ENCODE measurements at regions not wholly inside any gene's neighbourhood (a gene's known extent, or its start where the extent isn't known, plus 50 kb on each side); places are given as distances from the start of the nearest gene placed in this dataset.

DNA sequence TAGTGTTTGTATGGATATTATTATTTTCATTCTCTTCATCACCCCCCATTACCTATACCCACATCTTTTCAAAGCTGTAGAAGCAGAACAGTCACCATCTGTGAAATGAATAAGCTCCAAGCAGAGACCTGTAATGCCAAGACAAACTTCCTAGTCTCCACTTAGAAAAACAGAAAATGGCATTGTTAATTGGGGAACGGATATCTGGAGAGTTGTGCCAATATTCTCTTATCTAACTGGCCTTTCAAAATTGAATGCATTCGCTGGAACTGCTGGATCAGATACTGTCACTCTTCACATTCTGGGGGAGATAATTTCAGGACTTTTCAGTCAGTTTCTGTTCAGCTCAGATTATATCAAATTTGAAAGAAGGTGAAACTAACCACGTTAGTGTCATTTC lies 464.4 kb upstream of the GOT2 start:
- Mint-ChIP-seq H3K36me3 (ENCODE audit: low read depth) (no peaks in the 10 kb centered on the region), H3K4me1 (no peaks in the 10 kb centered on the region), H3K27ac (no peak overlapping the region), H3K27me3 (no peaks in the 10 kb centered on the region), H3K4me3 (no peak overlapping the region)
- DNase-seq (no peak), ATAC-seq (no peak)
- no peaks in the 10 kb centered on the region for H3K9me3 ChIP-seq (ENCODE audit: control insufficient read depth, low read length, poor library complexity, severe bottlenecking)

DNA sequence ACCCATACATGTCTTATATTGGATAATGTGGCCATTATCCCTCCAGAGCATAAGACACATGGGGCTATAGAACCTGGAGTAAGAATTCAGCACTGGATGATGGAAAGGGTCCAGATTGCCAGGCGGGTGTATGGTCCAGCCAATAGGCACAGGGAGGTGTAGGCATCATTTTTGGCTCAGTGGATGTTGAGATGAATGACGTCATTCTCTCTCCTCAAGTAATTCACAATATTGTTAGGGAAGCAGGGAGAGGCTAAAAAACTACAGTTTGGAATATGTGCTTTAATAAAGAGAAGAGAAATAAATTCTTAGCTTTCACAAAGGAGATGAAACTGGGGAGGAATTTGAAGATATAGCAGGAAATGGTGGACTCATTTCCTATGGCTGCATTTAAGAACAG lies 461.1 kb upstream of the GOT2 start:
- Mint-ChIP-seq H3K4me3 (no peak overlapping the region), H3K27me3 (no peaks in the 10 kb centered on the region), H3K4me1 (no peaks in the 10 kb centered on the region), H3K27ac (no peak overlapping the region), H3K36me3 (ENCODE audit: low read depth) (no peaks in the 10 kb centered on the region)
- ATAC-seq (no peak), DNase-seq (no peak)
- no peaks in the 10 kb centered on the region for H3K9me3 ChIP-seq (ENCODE audit: control insufficient read depth, low read length, poor library complexity, severe bottlenecking)

DNA sequence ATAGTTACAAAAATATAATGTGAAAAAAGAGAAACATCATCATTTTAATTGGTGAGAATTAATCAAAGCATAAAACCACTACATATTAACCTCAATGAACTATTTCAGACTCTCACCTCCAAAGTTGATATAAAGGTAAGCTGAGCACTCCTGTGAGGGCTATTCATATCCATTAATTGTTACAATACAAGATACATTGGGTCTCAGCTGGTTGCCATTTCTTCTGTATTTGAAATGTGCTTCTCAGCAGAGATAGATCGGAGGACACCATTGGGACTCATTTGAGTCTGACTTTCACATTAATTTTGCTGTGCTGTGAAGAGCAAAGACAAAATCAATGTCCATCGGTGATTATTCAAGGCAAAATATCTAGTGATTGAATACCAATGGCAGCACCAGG lies 459.5 kb upstream of the GOT2 start:
- ATAC-seq (no peak), DNase-seq (no peak)
- no peaks in the 10 kb centered on the region for H3K4me1 Mint-ChIP-seq
- no peaks in the 10 kb centered on the region for H3K9me3 ChIP-seq (ENCODE audit: control insufficient read depth, low read length, poor library complexity, severe bottlenecking)
- no peak overlapping the region for H3K27ac Mint-ChIP-seq
- H3K4me3 Mint-ChIP-seq = no peak overlapping the region
- no peaks in the 10 kb centered on the region for H3K27me3 Mint-ChIP-seq
- no peaks in the 10 kb centered on the region for H3K36me3 Mint-ChIP-seq (ENCODE audit: low read depth)

DNA sequence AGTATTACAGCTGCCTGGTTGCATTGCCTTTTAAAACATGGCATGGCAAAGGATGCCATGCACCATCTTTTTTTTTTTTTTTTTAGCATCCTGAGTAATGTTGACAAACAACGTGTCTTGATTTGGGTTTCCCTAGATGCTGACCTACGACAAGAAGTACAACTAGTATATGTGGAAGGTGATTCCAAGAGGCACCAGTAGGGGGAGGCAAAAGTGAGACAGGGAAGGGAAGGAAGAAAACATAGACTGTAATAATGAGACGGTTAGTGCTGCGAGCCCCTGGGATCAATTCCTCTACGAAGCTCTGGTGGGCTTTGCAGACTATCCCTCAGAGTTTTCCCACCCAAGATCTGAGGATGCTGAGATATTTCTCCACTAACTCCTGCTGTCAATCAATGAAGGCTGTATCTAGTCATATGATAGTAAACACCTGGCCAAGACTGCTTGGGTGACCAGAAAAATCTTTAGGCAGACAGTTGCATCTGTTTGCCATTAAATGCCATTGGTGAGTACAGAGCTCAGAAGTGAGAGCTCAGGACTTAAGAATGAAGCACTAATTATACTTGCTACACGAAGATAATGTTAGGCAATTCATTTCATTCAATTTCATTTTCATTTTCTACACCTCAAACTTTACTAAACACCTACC lies 458.6 kb upstream of the GOT2 start:
- ATAC-seq = no peak
- Mint-ChIP-seq H3K4me3 (no peak overlapping the region), H3K27me3 (no peaks in the 10 kb centered on the region), H3K36me3 (ENCODE audit: low read depth) (no peaks in the 10 kb centered on the region), H3K4me1 (no peaks in the 10 kb centered on the region), H3K27ac (no peak overlapping the region)
- DNase-seq = no peak
- H3K9me3 ChIP-seq (ENCODE audit: control insufficient read depth, low read length, poor library complexity, severe bottlenecking) = no peaks in the 10 kb centered on the region

DNA sequence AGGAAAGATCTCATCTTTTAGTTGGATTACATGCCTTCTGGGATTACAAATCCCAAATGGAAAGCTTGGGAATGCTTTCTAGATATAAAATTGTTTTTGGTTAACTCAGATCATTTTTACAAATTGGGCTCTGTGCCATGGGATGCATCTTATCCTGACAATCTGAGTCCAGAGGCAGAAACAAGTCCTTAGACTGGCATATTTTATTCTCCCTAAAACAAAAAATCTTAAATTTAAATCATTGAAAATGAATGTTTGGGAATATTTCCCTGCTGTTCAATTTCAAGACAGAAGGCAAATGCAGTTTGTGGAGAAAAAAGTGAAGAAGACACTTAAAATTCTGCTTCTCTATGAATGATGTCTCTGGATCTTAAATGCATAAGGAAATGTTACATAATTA lies 456.6 kb upstream of the GOT2 start:
- H3K9me3 ChIP-seq (ENCODE audit: control insufficient read depth, low read length, poor library complexity, severe bottlenecking) = no peaks in the 10 kb centered on the region
- DNase-seq = no peak
- Mint-ChIP-seq H3K4me1 (no peaks in the 10 kb centered on the region), H3K27ac (no peak overlapping the region), H3K36me3 (ENCODE audit: low read depth) (no peaks in the 10 kb centered on the region), H3K27me3 (no peaks in the 10 kb centered on the region), H3K4me3 (no peak overlapping the region)
- ATAC-seq = no peak

DNA sequence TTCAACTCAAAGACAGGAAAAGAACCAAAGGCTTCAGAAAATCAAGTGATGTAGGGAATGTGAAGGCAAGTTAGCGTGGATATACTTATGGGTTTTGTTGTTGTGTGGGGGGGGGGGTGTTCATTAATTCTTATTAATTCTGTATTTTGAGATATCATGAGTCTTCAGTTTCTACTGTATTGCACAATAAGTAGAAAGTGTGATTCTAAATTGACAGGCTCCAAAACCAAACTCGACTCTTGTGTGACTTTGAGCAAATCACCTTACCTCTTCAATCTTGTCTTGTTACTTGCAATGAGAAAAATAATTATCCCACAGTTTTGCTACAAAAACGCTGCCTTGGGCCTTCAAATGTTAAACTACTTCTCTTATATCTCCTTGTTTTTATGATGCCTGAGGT lies 453.9 kb upstream of the GOT2 start:
- Mint-ChIP-seq H3K36me3 (ENCODE audit: low read depth) (no peaks in the 10 kb centered on the region), H3K4me3 (no peak overlapping the region), H3K27ac (no peak overlapping the region), H3K27me3 (no peaks in the 10 kb centered on the region), H3K4me1 (no peaks in the 10 kb centered on the region)
- no peaks in the 10 kb centered on the region for H3K9me3 ChIP-seq (ENCODE audit: control insufficient read depth, low read length, poor library complexity, severe bottlenecking)
- no peak for DNase-seq
- ATAC-seq = no peak

DNA sequence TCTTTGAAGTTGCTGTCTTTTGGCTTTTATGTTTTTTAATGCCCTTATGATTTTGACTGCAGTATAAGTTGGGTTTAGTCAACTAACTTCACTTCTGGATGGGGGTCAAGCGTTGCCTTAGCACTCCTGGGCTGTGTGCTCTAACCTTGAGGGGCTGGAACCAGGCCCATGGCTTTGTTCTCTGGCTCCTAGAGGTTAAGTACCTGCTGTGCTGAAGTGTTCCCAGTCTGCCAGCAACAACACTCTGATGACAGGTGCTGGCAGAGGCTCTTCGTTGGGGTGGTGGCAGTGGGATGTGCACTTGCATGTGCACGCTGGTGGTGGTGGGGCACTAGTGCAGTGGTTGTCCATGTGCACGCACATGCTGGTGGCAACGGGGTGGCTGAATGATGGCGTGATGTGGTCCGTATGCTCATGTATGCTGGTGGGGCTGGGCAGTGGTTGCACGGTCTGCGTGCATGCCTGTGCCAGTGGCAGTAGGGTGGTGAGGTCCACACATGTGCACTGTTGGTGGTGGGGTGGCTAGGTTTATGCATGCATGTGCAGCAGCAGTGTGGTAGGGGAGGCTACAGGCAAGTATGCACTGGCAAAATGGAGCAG lies 447.8 kb upstream of the GOT2 start:
- H3K27ac Mint-ChIP-seq = no peak overlapping the region
- H3K36me3 Mint-ChIP-seq (ENCODE audit: low read depth) = no peaks in the 10 kb centered on the region
- no peaks in the 10 kb centered on the region for H3K9me3 ChIP-seq (ENCODE audit: control insufficient read depth, low read length, poor library complexity, severe bottlenecking)
- no peaks in the 10 kb centered on the region for H3K27me3 Mint-ChIP-seq
- DNase-seq (no peak), ATAC-seq (no peak)
- H3K4me1 Mint-ChIP-seq = no peaks in the 10 kb centered on the region
- no peak overlapping the region for H3K4me3 Mint-ChIP-seq

DNA sequence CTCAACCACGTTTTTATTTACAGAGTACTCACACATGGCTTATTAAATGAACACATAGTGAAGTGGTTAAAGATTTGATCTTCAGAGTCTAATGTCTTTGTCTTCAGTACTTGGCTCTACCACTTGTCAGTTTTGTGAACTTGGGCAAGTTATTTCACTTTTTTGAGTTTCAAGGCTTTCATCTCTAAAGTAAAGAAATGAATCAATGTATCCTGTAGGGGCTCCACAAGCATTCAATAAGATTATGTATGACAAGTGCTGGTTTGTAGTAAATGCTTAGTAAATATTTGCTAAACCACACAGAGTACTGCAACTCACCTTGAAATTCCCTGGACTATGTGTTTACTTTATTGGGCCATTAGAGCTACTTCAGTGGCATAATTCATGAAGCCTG lies 446.0 kb upstream of the GOT2 start:
- ATAC-seq = no peak
- H3K4me3 Mint-ChIP-seq = no peak overlapping the region
- DNase-seq = no peak

DNA sequence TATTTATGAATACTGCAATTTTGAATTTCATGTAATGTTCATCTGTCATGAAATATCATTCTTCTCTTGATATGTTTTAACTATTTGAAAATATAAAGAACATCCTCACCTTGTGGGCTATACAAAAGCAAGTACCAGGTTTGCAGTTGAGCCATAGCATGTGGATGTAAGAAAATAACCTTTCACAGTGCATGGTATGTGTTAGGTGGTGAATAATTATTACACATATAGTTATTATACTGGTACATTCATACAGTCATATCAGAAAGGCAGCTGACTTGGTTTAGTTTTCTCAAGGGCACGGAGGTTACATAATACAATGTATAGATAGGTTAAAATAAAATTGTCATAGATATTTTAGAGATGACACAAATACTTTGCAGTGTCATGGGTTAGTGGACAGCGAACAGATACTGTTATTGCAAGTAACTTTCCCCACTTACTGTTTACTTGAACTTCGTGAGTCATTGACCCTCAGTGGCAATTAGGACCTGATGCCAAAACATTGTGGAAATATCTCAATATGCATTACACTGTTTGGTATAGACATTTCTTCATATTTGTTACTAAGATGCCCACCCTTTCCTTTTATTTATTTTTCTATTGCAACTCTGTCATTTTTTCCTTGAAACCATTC lies 445.4 kb upstream of the GOT2 start:
- no peaks in the 10 kb centered on the region for H3K9me3 ChIP-seq (ENCODE audit: control insufficient read depth, low read length, poor library complexity, severe bottlenecking)
- DNase-seq = no peak
- no peak for ATAC-seq
- Mint-ChIP-seq H3K4me3 (no peak overlapping the region), H3K4me1 (no peaks in the 10 kb centered on the region), H3K27ac (no peak overlapping the region), H3K27me3 (no peaks in the 10 kb centered on the region), H3K36me3 (ENCODE audit: low read depth) (no peaks in the 10 kb centered on the region)

More for the DNA sequence above, 446.0 kb upstream of the GOT2 start:
- H3K9me3 ChIP-seq (ENCODE audit: control insufficient read depth, low read length, poor library complexity, severe bottlenecking) = no peaks in the 10 kb centered on the region
- H3K27ac Mint-ChIP-seq = no peak overlapping the region
- no peaks in the 10 kb centered on the region for H3K36me3 Mint-ChIP-seq (ENCODE audit: low read depth)
- no peaks in the 10 kb centered on the region for H3K4me1 Mint-ChIP-seq
- H3K27me3 Mint-ChIP-seq = no peaks in the 10 kb centered on the region

DNA sequence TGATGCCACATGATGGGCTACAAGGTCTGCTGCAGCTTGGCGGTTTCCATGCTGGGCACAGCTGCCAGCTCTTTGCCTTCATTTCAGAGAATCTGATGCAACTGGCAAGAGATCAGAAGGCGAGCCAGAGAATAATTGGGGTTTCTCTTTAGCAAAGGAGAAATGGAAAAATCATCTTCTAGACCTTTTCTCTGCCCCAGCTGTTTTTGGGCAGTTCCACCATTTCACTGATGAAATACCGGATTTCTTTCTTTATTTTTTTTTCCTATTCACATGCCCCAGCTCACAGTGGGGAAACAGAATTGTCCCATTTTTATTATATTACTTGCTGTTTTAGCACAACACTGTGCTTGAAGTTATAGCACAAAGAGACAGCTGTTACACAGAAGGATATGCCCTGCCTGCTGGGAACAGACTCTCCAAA lies 439.3 kb upstream of the GOT2 start:
- no peaks in the 10 kb centered on the region for H3K4me1 Mint-ChIP-seq
- H3K36me3 Mint-ChIP-seq (ENCODE audit: low read depth) = no peaks in the 10 kb centered on the region
- no peaks in the 10 kb centered on the region for H3K27me3 Mint-ChIP-seq
- H3K4me3 Mint-ChIP-seq = no peak overlapping the region
- DNase-seq (no peak), ATAC-seq (no peak)
- no peaks in the 10 kb centered on the region for H3K9me3 ChIP-seq (ENCODE audit: control insufficient read depth, low read length, poor library complexity, severe bottlenecking)
- no peak overlapping the region for H3K27ac Mint-ChIP-seq

DNA sequence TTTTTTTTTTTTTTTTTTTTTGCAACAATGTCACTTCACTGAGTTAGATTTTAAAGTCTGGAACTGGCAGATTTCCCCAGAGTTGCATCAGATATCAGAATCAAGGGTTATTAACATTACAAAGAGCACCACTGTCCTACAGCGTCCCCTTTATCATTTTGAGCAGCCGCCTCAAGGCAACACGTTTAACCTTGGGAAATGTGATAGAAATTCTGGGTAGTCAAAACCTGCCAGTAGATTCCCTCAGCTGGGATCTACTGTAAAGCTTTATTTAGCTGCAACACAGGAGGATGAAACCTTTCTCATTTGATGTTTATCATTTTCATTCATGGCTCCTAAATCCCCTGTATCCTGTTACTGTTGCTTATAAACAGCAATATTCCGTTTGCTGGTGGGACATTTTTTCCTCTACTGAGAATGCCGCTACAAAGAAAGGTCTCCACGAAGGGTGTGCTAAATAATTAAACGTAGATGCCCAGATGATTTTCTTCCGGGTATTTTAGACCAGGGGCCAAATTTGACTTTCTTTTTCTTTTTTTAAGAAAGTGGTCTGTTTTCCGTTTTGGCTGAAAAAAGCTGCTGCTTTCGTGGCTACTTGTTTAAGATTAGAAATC lies 436.1 kb upstream of the GOT2 start:
- Mint-ChIP-seq H3K4me3 (no peak overlapping the region), H3K27ac (no peak overlapping the region), H3K36me3 (ENCODE audit: low read depth) (no peaks in the 10 kb centered on the region), H3K4me1 (no peaks in the 10 kb centered on the region), H3K27me3 (no peaks in the 10 kb centered on the region)
- no peak for DNase-seq
- ATAC-seq = no peak
- no peaks in the 10 kb centered on the region for H3K9me3 ChIP-seq (ENCODE audit: control insufficient read depth, low read length, poor library complexity, severe bottlenecking)

DNA sequence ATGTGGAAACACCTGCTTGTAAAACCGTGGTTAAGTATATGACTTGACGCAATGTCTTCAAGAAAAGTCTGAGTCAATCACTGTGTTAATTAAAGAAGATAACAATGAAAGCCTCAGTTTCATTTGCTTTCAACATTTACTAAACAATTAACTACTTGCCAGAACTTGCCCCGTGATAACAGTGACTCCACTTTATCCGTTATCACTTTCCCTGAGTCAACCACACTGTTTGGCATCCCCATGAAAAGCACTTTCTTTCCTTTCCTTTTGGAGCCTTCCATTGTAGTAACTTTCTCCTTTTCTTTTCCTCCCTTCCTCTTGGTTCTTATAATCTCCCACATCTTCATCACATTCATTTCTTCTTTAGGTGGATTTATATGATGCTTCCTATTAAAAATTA lies 435.1 kb upstream of the GOT2 start:
- Mint-ChIP-seq H3K36me3 (ENCODE audit: low read depth) (no peaks in the 10 kb centered on the region), H3K4me1 (no peaks in the 10 kb centered on the region), H3K4me3 (no peak overlapping the region), H3K27me3 (no peaks in the 10 kb centered on the region), H3K27ac (no peak overlapping the region)
- DNase-seq (no peak), ATAC-seq (no peak)
- H3K9me3 ChIP-seq (ENCODE audit: control insufficient read depth, low read length, poor library complexity, severe bottlenecking) = no peaks in the 10 kb centered on the region

DNA sequence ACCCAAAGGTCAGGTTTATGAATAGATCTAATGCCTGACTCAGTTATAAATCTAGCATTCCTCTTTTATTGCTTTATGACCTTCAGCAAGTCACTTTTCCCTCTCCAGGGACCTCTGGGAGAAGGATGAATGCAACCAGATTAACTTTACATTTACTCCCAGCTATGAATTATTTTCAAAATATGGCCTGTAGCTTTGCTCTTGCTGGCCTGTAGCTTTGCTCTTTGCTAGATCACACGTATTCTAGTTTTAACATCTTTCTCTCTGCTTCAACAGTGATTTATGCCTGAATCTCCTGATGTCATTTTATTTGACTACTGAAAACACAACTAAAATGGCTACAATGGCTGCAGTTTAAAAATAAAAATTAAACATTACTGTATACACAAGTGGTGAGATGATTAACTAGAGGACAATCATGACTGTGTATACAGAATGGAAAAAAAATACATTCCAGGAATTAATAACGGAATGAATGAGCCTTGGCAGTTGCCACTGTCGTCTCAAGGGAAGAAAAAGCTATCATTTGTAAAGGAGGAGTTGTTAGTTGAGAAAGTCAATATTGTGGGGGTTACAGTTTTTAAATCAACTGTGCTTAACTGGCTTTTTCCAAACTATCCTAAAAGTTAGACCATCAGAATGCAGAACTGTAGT lies 434.5 kb upstream of the GOT2 start:
- Mint-ChIP-seq H3K4me1 (no peaks in the 10 kb centered on the region), H3K27ac (no peak overlapping the region), H3K36me3 (ENCODE audit: low read depth) (no peaks in the 10 kb centered on the region), H3K4me3 (no peak overlapping the region), H3K27me3 (no peaks in the 10 kb centered on the region)
- DNase-seq (no peak), ATAC-seq (no peak)
- no peaks in the 10 kb centered on the region for H3K9me3 ChIP-seq (ENCODE audit: control insufficient read depth, low read length, poor library complexity, severe bottlenecking)

Measured in T-helper 17 cell (primary cell).